ENCODE measurements at regions not wholly inside any gene's neighbourhood (a gene's known extent, or its start where the extent isn't known, plus 50 kb on each side); places are given as distances from the start of the nearest gene placed in this dataset.
"Not testable (repeated sequence)": the region's sequence is repeated elsewhere in the genome, so short reads cannot be mapped to it uniquely, and the experiment has no call there.

DNA sequence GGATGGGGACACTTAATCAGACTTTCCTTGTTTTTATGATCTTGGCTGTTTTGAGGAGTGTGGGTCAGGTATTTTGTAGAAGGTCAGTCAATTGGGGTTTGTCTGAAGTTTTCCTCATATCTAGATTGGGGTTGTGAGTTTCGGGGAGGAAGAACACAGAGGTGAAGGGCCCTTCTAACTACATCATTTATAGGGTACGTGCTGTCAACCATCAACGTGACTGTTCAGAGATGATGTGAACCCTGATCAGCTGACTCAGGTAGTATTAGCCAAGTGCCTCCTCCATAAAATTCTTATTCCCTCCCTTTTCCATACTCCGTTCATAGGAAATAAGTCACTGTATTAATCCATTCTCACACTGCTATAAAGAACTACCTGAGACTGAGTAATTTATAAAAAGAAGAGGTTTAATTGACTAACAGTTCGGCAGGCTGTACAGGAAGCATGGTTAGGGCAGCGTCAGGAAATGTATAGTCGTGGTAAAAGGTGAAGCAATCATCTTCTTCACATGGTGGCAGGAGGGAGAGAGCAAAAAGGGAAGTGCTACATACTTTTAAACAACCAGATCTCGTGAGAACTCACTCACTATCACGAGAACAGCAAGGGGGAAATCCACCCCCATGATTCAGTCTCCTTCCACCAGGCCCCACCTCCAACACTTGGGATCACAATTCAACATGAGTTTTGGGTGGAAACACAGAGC is 547.1 kb upstream of the LINC00305 start:
- no peak for DNase-seq
- Mint-ChIP-seq H3K27me3 (no peaks in the 10 kb centered on the region), H3K36me3 (no peaks in the 10 kb centered on the region), H3K9me3 (peaks cover 2% of the 10 kb centered on the region), H3K4me3 (no peak overlapping the region), H3K27ac (no peak overlapping the region), H3K4me1 (ENCODE audit: low read depth) (no peaks in the 10 kb centered on the region)
- intact Hi-C loops (cut with micrococcal nuclease) = no loop called here
- ChIA-PET CTCF (no interaction called here), POLR2A (no interaction called here)

DNA sequence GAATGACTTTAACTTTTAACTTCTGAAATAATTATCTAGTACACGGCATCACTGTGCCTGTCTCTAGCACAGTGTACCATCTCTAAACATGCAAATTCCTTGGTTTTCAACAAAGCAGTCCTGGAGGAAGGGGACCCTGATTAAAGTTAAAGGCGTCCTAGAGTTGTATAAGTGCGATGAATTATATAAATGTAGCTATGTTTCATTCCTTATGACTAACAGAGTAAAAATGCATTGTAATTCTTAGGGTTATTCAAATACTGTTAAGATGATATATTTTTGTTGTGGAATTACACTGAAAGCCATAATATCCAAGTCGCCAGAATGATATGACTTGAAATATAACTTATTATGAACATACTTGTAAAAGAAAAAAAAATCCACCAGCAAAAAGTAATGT is 544.9 kb upstream of the LINC00305 start:
- ChIA-PET CTCF (no interaction called here), POLR2A (no interaction called here)
- Mint-ChIP-seq H3K36me3 (no peaks in the 10 kb centered on the region), H3K27me3 (no peaks in the 10 kb centered on the region), H3K4me1 (ENCODE audit: low read depth) (no peaks in the 10 kb centered on the region), H3K27ac (no peak overlapping the region), H3K4me3 (no peak overlapping the region), H3K9me3 (peaks cover 7% of the 10 kb centered on the region)
- intact Hi-C loops (cut with micrococcal nuclease) = no loop called here
- DNase-seq = no peak

DNA sequence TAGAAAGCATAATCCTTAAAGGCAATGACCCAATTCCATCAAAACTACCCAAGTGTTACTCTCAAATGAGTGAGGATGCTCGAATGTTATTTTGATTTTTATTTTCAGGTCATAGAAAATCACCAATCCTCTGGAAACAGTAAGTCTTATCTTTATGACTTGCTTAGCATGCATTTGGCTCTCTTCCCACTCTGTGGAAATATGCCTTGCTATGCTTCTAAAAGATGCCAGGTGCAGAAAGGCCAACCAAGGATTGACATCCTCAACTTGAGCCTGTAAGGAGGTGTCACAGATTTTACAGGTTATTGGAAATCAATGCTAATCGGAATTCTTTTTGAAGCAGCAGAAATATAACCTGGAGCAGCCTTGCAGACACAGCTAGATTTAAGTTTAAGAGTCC is 543.9 kb upstream of the LINC00305 start:
- no peaks in the 10 kb centered on the region for H3K27me3 Mint-ChIP-seq

DNA sequence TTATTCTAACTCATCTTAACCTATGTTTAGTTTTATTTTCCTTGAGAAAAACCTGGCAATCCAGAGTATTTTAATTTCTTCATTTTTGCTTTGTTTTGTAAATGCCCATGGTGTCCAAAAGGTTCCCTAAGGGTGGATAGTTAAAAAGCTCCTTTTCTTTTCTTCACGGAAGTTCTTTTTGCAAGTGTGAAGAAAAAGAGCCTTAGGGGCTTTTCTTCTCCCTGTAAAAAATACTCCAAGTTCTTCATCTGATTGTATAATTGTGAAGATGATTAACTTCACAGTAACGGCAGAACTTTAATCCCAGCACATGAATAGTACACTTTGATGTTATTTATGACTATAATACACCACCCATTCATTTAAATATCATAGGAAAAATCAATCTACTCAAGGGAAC is 530.2 kb upstream of the LINC00305 start:
- Mint-ChIP-seq H3K27me3 (no peaks in the 10 kb centered on the region), H3K36me3 (no peaks in the 10 kb centered on the region)

More for the DNA sequence above, 543.9 kb upstream of the LINC00305 start:
- Mint-ChIP-seq H3K9me3 (peaks cover 7% of the 10 kb centered on the region), H3K4me3 (no peak overlapping the region), H3K4me1 (ENCODE audit: low read depth) (no peaks in the 10 kb centered on the region), H3K36me3 (no peaks in the 10 kb centered on the region), H3K27ac (no peak overlapping the region)
- ChIA-PET POLR2A (no interaction called here), CTCF (no interaction called here)
- intact Hi-C loops (cut with micrococcal nuclease) = no loop called here
- no peak for DNase-seq

DNA sequence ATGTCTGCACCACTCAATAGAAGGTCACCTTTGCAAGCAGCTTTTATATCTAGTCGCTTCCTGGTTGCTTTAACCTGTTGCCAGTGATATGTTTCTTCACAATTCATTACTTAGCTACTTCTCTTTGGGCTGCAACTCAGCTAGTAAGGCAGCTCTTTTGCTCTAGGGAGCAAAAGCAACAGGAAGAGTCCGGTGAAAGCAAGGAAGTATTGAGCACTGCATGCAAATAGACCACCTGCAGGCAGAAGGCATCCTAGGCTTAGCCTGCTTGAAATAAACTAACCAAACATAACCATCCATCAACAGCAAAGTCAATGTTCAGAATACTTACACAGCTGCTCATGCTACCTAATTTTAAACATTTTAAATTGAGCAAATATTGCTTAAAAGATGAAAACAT is 529.2 kb upstream of the LINC00305 start:
- H3K36me3 Mint-ChIP-seq = no peaks in the 10 kb centered on the region
- CTCF ChIA-PET = no interaction called here
- H3K27me3 Mint-ChIP-seq = no peaks in the 10 kb centered on the region
- H3K4me3 Mint-ChIP-seq = no peak overlapping the region
- POLR2A ChIA-PET = no interaction called here
- intact Hi-C loops (cut with micrococcal nuclease) = no loop called here
- no peak for DNase-seq
- H3K9me3 Mint-ChIP-seq = peaks cover 9% of the 10 kb centered on the region
- no peak overlapping the region for H3K27ac Mint-ChIP-seq
- no peaks in the 10 kb centered on the region for H3K4me1 Mint-ChIP-seq (ENCODE audit: low read depth)

More for the DNA sequence above, 530.2 kb upstream of the LINC00305 start:
- ChIA-PET POLR2A (no interaction called here), CTCF (no interaction called here)
- Mint-ChIP-seq H3K27ac (no peak overlapping the region), H3K9me3 (peaks cover 12% of the 10 kb centered on the region), H3K4me3 (no peak overlapping the region), H3K4me1 (ENCODE audit: low read depth) (no peaks in the 10 kb centered on the region)
- DNase-seq = no peak
- intact Hi-C loops (cut with micrococcal nuclease) = no loop called here

DNA sequence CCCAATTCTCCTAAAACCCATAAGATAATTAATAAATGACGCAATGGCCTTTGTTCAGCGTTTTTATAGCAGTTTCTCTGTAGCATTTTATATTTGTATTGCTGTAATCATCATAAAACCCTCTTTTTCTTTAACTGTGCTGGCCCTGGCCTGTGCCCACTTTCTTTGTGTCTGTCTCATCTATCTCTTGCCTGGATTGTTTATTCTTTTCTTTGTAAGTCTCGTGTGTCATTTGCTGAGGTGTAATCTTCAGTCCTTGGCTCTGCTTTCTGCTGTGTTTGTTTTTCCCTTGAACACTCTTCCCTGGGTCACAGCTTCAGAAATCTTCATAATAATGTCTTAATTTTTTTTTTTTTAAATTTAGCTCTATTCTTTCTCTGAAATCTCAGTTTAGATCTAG is 525.8 kb upstream of the LINC00305 start:
- Mint-ChIP-seq H3K4me3 (no peak overlapping the region), H3K27me3 (no peaks in the 10 kb centered on the region), H3K27ac (no peak overlapping the region), H3K4me1 (ENCODE audit: low read depth) (no peaks in the 10 kb centered on the region), H3K36me3 (no peaks in the 10 kb centered on the region), H3K9me3 (peaks cover 11% of the 10 kb centered on the region)
- ChIA-PET CTCF (no interaction called here), POLR2A (no interaction called here)
- intact Hi-C loops (cut with micrococcal nuclease) = no loop called here
- DNase-seq = no peak

DNA sequence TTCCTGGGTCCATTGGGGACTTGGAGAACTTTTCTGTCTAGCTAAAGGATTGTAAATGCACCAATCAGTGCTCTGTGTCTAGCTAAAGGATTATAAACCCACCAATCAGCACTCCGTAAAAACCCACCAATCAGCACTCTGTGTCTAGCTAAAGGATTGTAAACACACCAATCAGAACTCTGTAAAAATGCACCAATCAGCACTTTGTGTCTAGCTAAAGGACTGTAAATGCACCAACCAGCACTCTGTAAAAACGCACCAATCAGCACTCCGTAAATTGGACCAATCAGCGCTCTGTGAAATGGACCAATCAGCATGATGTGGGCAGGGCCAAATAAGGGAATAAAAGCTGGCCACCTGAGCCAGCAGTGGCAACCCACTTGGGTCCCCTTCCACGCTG is 522.4 kb upstream of the LINC00305 start:
- H3K4me1 Mint-ChIP-seq (ENCODE audit: low read depth); POLR2A ChIA-PET; CTCF ChIA-PET; H3K27me3 Mint-ChIP-seq; H3K27ac Mint-ChIP-seq; H3K36me3 Mint-ChIP-seq; intact Hi-C loops (cut with micrococcal nuclease); DNase-seq; H3K4me3 Mint-ChIP-seq: not testable (repeated sequence)
- H3K9me3 Mint-ChIP-seq = peaks cover 11% of the 10 kb centered on the region

DNA sequence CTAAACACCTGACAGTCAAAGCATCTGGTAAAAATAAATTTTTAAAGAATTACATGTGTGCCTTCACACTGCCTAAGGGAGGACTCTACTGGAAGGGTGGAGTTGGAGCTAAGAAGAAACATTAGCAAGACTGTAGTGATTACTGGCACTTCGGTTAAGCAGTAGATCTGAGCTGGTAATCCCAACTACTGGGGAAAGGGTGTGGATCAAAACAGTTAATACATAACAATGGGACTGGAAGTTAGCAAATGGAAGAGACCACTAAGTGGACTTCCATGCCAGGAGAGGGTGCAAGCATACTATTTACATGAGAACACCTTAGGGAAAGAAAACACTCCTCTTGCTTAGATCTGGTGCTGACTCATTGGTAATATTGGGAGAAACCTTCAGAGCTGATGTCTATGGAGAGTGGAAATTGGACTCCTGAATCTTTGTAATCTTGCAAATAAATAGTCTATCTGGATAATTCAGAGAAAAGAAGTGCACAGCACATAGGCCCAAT is 519.6 kb upstream of the LINC00305 start:
- CTCF ChIA-PET = no interaction called here
- intact Hi-C loops (cut with micrococcal nuclease) = no loop called here
- Mint-ChIP-seq H3K27me3 (no peaks in the 10 kb centered on the region), H3K27ac (no peak overlapping the region), H3K4me3 (no peak overlapping the region), H3K9me3 (peaks cover 11% of the 10 kb centered on the region), H3K36me3 (no peaks in the 10 kb centered on the region), H3K4me1 (ENCODE audit: low read depth) (no peaks in the 10 kb centered on the region)
- POLR2A ChIA-PET = no interaction called here
- DNase-seq = no peak

DNA sequence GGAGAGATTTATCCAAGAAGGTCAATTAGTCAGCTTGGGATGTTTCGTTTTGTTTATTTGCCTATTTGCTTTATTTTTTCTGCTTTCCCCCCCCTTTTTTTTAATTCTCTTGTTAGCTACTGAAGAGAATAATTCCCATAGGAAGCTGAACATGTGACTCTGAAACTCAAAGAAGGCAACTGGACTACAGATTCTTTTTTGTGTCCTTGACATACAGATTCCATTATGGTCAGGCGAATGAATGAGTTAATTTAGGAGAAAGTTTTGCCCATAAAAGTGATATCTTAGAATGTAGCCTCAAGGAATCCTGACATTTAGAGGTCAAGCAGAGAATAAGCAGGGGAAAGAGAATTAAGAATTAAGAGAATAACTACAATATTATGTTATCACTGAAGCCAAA is 514.2 kb upstream of the LINC00305 start:
- Mint-ChIP-seq H3K9me3 (no peaks in the 10 kb centered on the region), H3K27ac (no peak overlapping the region), H3K4me3 (no peak overlapping the region), H3K36me3 (no peaks in the 10 kb centered on the region), H3K4me1 (ENCODE audit: low read depth) (no peaks in the 10 kb centered on the region), H3K27me3 (no peaks in the 10 kb centered on the region)
- DNase-seq = no peak
- POLR2A ChIA-PET = no interaction called here
- CTCF ChIA-PET = no interaction called here
- intact Hi-C loops (cut with micrococcal nuclease) = no loop called here

DNA sequence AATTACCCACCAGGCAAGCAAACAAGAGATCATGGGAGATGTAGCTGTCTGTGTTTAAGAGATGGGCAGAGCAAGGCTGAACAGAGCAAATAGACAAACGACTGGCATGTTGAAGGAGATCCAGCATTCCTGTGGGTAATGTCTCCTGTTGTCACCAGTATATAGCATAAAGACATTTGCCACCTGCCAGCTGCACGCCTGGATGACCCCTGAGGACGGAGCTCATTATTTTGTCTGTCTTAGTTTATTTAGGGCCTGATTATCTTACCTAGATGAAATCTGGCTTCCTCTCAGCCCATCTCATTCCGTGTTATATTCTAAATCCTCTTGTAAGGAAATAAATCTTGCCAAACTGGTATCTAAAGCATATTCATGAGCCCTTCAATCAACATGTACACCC is 510.3 kb upstream of the LINC00305 start:
- H3K9me3 Mint-ChIP-seq = no peaks in the 10 kb centered on the region
- H3K27ac Mint-ChIP-seq = no peak overlapping the region
- intact Hi-C loops (cut with micrococcal nuclease) = no loop called here
- CTCF ChIA-PET = no interaction called here
- no peak for DNase-seq
- H3K4me3 Mint-ChIP-seq = no peak overlapping the region
- H3K36me3 Mint-ChIP-seq = no peaks in the 10 kb centered on the region
- no peaks in the 10 kb centered on the region for H3K4me1 Mint-ChIP-seq (ENCODE audit: low read depth)
- POLR2A ChIA-PET = no interaction called here
- H3K27me3 Mint-ChIP-seq = no peaks in the 10 kb centered on the region

DNA sequence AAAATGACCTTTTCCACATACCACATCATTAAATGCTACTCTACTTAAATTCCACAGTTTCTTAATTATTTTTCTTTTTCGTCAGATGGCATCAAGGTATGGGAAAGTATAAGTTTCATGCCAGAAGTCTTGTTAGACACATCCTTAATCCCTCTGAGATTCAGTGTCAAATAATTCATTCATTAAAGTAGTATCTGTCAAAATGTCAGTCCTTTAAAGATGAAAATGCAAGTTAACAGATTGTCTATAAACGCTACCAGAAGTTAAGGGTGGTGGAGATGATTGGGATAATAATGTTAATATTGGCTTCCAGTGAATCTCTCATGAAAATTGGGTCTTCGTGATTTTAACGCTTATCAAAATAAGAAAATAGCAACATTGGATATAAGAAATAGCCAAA is 504.2 kb upstream of the LINC00305 start:
- no peaks in the 10 kb centered on the region for H3K27me3 Mint-ChIP-seq
- ChIA-PET CTCF (no interaction called here), POLR2A (no interaction called here)
- no peaks in the 10 kb centered on the region for H3K9me3 Mint-ChIP-seq
- intact Hi-C loops (cut with micrococcal nuclease) = no loop called here
- H3K27ac Mint-ChIP-seq = no peak overlapping the region
- no peaks in the 10 kb centered on the region for H3K36me3 Mint-ChIP-seq
- no peak overlapping the region for H3K4me3 Mint-ChIP-seq
- DNase-seq = no peak
- H3K4me1 Mint-ChIP-seq (ENCODE audit: low read depth) = no peaks in the 10 kb centered on the region

DNA sequence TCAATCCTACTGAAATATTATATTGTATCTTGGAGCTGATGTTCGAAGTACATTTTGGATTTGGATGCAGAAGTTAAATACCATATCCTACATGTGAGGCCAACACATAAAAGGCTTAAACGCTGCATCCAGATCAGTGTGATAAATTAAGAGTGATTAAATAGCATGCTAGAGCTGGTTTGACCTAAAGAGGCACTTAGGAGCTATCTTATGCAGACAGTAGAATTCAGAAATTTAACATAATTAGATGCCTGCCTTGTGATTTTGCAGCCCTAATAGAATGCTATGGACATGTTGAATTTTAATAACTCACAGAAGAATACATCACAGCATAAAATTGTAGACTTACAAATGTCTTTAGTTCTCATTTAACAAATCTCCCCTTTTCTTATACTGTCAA is 501.2 kb upstream of the LINC00305 start:
- Mint-ChIP-seq H3K36me3 (no peaks in the 10 kb centered on the region), H3K27me3 (no peaks in the 10 kb centered on the region), H3K4me3 (no peak overlapping the region), H3K9me3 (peaks cover 10% of the 10 kb centered on the region), H3K27ac (no peak overlapping the region), H3K4me1 (ENCODE audit: low read depth) (no peaks in the 10 kb centered on the region)
- DNase-seq = no peak
- ChIA-PET CTCF (no interaction called here), POLR2A (no interaction called here)
- intact Hi-C loops (cut with micrococcal nuclease) = no loop called here

DNA sequence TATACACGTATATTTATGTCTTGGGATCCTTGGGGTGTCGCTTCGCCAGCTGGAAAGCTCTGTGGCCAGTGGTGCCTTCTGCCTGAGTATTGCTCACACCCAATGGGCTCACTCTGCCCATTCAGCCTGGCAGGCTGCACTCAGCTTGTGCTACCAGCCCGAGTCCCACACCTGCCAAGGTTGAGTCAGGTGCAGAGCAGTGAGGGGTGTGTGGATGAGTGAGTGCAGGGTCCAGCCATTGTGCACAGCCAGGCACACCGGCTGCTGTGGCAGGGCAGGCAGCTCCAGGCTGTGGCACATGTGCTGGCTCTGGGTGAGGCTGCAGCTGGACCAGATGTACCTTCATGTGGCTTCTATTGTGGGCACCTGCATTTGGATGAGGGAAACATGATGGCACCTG is 496.9 kb upstream of the LINC00305 start:
- Mint-ChIP-seq H3K27ac (no peak overlapping the region), H3K4me3 (no peak overlapping the region), H3K9me3 (peaks cover 13% of the 10 kb centered on the region), H3K27me3 (no peaks in the 10 kb centered on the region), H3K36me3 (no peaks in the 10 kb centered on the region), H3K4me1 (ENCODE audit: low read depth) (no peaks in the 10 kb centered on the region)
- CTCF ChIA-PET = no interaction called here
- DNase-seq = no peak
- intact Hi-C loops (cut with micrococcal nuclease) = no loop called here
- POLR2A ChIA-PET = no interaction called here
